ENCODE measurements at regions not wholly inside any gene's neighbourhood (a gene's known extent, or its start where the extent isn't known, plus 50 kb on each side); places are given as distances from the start of the nearest gene placed in this dataset.

GRCh38 chr14:25132094-25132493 is 82.1 kb upstream of the STXBP6 start:
- in situ Hi-C loops (cut with HindIII; ENCODE audit: low pct_ligation_motif_present, low pct_unique_long_range_greater_than_20kb, low sequenced_read_pairs) = no loop called here
- DNase-seq = no peak

GRCh38 chr14:25122843-25123242 is 72.9 kb upstream of the STXBP6 start:
- in situ Hi-C loops (cut with HindIII; ENCODE audit: low pct_ligation_motif_present, low pct_unique_long_range_greater_than_20kb, low sequenced_read_pairs) = no loop called here
- DNase-seq = no peak

GRCh38 chr14:25122211-25122610 is 72.3 kb upstream of the STXBP6 start:
- in situ Hi-C loops (cut with HindIII; ENCODE audit: low pct_ligation_motif_present, low pct_unique_long_range_greater_than_20kb, low sequenced_read_pairs) = no loop called here
- DNase-seq = no peak

GRCh38 chr14:25121337-25122129 is 71.6 kb upstream of the STXBP6 start:
- DNase-seq = no peak
- in situ Hi-C loops (cut with HindIII; ENCODE audit: low pct_ligation_motif_present, low pct_unique_long_range_greater_than_20kb, low sequenced_read_pairs) = no loop called here

- in situ Hi-C loops (cut with HindIII; ENCODE audit: low pct_ligation_motif_present, low pct_unique_long_range_greater_than_20kb, low sequenced_read_pairs) = no loop called here
Observed at GRCh38 chr14:25120261-25120660, 70.3 kb upstream of the STXBP6 start.

GRCh38 chr14:25118671-25119070 is 68.7 kb upstream of the STXBP6 start:
- DNase-seq = no peak
- in situ Hi-C loops (cut with HindIII; ENCODE audit: low pct_ligation_motif_present, low pct_unique_long_range_greater_than_20kb, low sequenced_read_pairs) = no loop called here

More at GRCh38 chr14:25120261-25120660, 70.3 kb upstream of the STXBP6 start:
- no peak for DNase-seq

- in situ Hi-C loops (cut with HindIII; ENCODE audit: low pct_ligation_motif_present, low pct_unique_long_range_greater_than_20kb, low sequenced_read_pairs) = no loop called here
- DNase-seq = no peak
Observed at GRCh38 chr14:25117342-25117741, 67.4 kb upstream of the STXBP6 start.

GRCh38 chr14:25116607-25117006 is 66.7 kb upstream of the STXBP6 start:
- no peak for DNase-seq
- in situ Hi-C loops (cut with HindIII; ENCODE audit: low pct_ligation_motif_present, low pct_unique_long_range_greater_than_20kb, low sequenced_read_pairs) = no loop called here

- in situ Hi-C loops (cut with HindIII; ENCODE audit: low pct_ligation_motif_present, low pct_unique_long_range_greater_than_20kb, low sequenced_read_pairs) = no loop called here
- DNase-seq = no peak
Observed at GRCh38 chr14:25113394-25113793, 63.4 kb upstream of the STXBP6 start.

GRCh38 chr14:25111061-25111601 is 61.2 kb upstream of the STXBP6 start:
- in situ Hi-C loops (cut with HindIII; ENCODE audit: low pct_ligation_motif_present, low pct_unique_long_range_greater_than_20kb, low sequenced_read_pairs) = no loop called here
- no peak for DNase-seq

GRCh38 chr14:25110106-25110505 is 60.2 kb upstream of the STXBP6 start:
- no peak for DNase-seq
- in situ Hi-C loops (cut with HindIII; ENCODE audit: low pct_ligation_motif_present, low pct_unique_long_range_greater_than_20kb, low sequenced_read_pairs) = no loop called here

GRCh38 chr14:25108959-25109358 is 59.0 kb upstream of the STXBP6 start:
- DNase-seq = no peak
- in situ Hi-C loops (cut with HindIII; ENCODE audit: low pct_ligation_motif_present, low pct_unique_long_range_greater_than_20kb, low sequenced_read_pairs) = no loop called here

GRCh38 chr14:25108291-25108690 is 58.3 kb upstream of the STXBP6 start:
- in situ Hi-C loops (cut with HindIII; ENCODE audit: low pct_ligation_motif_present, low pct_unique_long_range_greater_than_20kb, low sequenced_read_pairs) = no loop called here
- DNase-seq = no peak

- DNase-seq = no peak
- in situ Hi-C loops (cut with HindIII; ENCODE audit: low pct_ligation_motif_present, low pct_unique_long_range_greater_than_20kb, low sequenced_read_pairs) = no loop called here
Observed at GRCh38 chr14:25103820-25104219, 53.9 kb upstream of the STXBP6 start.

- no peak for DNase-seq
- in situ Hi-C loops (cut with HindIII; ENCODE audit: low pct_ligation_motif_present, low pct_unique_long_range_greater_than_20kb, low sequenced_read_pairs) = no loop called here
Observed at GRCh38 chr14:25103271-25103670, 53.3 kb upstream of the STXBP6 start.

- in situ Hi-C loops (cut with HindIII; ENCODE audit: low pct_ligation_motif_present, low pct_unique_long_range_greater_than_20kb, low sequenced_read_pairs) = no loop called here
- no peak for DNase-seq
Observed at GRCh38 chr14:25102788-25103187, 52.8 kb upstream of the STXBP6 start.

GRCh38 chr14:25101276-25101675 is 51.3 kb upstream of the STXBP6 start:
- DNase-seq = no peak
- in situ Hi-C loops (cut with HindIII; ENCODE audit: low pct_ligation_motif_present, low pct_unique_long_range_greater_than_20kb, low sequenced_read_pairs) = no loop called here

All from ACHN (cell line).